H1 (cell line): ENCODE measurements at regions not wholly inside any gene's neighbourhood (a gene's known extent, or its start where the extent isn't known, plus 50 kb on each side); places are given as distances from the start of the nearest gene placed in this dataset.

Experiments
- JUND ChIP-seq: IDR thresholded peaks from 2 replicates; pipeline ENCODE4 v1.6.1; 2011; ENCODE audit warnings: mild to moderate bottlenecking, improper control_type of control experiment, low read length

GRCh38 chr11:116185551-116185950 is 587.2 kb downstream of the BUD13 start (continued):
- TF ChIP-seq JUND = no peak
